Fibroblast of skin of left biceps (primary cell): ENCODE measurements at regions not wholly inside any gene's neighbourhood (a gene's known extent, or its start where the extent isn't known, plus 50 kb on each side); places are given as distances from the start of the nearest gene placed in this dataset.

Experiments
- DNase-seq, 2 experiments: peaks; one replicate each; pipeline ENCODE4 v3.0.0-alpha.2; 2013; ENCODE audit warnings: low read depth in 2 of 2

DNA sequence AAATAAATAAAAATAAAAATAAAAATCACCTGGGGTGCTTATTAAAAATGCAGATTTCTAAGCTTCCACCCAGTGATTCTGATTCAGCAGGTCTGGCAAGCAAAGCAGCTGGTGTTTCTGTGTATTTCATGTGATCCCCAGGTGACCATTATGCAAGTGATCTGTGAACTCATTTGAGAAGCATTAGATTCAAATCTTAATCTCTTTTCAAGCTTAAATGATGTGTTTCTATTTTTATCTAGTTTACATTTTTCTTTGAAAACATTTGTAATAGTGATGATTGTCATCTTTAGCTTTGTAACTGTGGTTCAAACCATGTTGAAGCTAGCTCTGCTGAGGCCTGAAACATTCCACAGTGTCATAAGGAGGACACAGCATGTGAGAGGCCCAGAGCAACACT is 804.8 kb upstream of the ZNF608 start:
- no peak for DNase-seq

DNA sequence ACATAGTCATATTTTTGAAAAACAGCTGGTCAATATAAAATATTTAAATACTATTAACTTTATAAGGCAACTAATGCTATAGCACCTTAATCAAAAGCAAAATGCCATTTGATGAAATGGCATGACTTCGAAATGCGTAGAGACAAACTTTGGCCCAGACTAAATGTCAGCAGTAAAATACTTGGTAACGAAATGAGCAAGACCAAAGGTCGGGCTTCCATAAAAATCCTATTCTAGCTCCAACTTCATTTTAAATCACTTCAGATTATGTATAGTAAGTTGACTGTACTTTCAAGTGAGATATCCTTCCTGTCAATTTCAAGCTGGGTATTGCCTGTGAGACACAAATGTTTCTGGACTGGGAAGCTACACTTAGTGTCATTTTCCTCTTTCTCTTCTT is 805.4 kb upstream of the ZNF608 start:
- no peak for DNase-seq

DNA sequence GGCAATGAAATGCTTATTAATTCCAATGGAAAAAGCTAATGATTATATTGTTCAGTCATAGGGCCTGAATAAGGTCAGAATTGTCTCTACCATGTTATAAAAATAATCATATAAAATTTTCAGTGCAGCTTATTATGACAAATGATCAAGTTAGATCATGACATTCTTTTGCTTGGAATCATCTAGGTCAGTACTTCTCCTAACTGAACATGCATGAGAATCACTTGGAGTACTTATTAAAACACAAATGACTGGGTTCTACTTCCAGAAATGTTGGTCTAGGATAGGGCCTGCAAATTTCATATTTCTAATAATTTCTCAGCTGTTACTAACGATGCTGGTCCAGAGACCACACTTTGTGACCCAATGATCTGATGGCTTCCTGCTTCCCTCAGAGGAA is 806.0 kb upstream of the ZNF608 start:
- DNase-seq = no peak

DNA sequence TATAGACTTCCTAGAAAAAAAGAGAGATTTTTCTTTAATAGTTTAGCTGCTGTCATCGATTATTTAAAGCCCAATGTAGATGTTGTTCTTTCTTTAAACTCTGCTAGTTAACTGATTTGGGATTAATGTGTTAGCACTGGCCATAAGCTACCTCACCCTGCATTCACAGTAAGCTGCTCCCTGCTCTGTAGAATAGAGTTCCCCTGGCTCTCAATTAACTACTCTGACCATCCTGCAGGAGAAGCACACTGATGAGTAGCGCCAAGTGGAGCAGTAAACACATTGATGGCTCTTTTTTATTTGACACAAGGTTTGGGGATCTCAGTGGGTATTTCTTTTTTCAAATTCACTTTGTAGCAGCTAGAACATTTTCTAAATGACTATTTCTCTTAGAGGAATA is 807.9 kb upstream of the ZNF608 start:
- no peak for DNase-seq

DNA sequence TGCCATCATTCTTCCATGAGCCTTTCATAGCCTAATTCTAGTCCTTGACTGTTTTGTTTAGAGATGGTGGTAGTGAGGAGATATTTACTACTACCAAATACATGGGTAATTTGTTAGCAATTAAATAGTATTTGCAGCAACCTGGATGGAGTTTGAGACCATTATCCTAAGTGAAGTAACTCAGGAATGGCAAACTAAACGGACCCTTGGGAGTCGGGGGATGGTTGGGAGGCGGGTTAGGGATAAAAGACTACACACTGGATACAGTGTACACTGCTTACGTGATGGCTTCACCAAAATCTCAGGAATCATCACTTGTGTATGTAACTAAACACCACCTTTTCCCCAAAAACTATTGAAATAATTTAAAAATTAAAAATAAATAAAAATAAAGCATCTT is 809.2 kb upstream of the ZNF608 start:
- DNase-seq = no peak

DNA sequence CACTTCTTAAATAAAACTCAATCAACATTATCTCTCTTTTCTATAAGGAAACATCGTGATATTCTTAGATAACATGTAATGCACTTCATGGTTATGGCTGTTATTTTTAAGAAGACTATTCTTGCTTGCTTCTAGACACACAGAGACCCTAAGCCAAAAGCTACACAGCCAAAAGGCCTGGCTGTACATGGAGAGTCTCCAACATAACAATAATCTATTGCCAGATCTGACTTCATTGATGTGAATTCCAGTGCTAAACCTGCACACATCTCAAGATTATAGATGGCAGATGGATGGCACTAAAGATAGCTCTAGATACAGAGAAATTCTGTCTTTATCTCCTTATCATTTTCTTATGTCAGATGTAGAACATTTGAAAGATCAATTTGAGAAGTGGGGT is 811.6 kb upstream of the ZNF608 start:
- DNase-seq = no peak

DNA sequence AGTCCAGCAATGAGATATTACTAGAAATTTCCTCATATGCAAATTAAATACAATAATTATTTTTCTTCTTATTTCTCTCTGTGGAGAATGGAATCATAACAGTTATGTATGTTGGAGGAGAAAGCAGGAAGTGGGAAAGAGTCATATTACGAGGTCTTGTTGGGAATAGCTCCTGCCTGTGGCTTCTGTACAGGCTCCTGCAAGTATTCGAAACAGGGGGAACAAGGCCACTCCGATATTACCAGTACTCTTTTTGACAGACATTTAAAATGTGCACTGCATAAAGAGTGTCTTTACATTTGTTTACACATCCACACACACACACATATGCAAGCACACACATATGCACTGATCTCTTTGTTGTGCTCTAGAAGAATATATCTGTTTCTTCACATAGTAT is 812.0 kb upstream of the ZNF608 start:
- no peak for DNase-seq

- peak; percentile 91 to 94 for DNase-seq
These were observed 812.9 kb upstream of the ZNF608 start for GRCh38 chr5:125559296-125559695.

DNA sequence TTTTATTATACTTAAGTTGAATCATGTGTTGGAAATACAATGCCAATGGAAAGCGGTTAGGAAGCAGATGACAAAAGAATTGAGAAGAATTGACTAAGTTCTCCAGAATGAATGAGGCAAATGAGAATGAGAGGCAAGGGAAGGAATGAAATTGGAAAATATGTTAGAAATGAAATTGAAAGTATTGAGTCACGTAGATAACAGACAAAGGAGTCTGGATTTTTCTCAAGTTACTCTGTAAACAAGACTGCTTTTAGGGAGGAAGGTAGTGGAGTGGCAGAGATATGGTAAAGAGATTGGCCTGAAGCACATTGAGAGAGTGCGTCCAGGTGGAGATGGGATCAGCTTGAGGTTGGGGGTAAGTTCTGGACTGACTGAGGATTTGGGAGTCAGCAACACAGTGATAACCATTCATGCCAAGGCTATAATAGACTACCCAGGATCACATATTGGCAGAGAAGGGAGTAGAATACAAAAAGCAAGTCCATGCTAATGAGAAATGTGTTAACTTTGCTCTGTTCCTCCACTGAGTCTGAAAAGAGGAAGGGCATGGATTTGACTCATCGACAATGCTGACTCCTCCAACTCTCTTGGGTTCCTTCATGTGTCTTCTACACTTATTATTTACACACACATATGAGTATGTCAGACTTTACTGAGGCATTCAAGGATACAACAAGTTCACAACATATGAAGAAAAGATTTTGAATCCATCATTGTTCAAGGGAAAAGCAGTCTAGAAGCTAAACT is 814.2 kb upstream of the ZNF608 start:
- DNase-seq = no peak

GRCh38 chr5:125564317-125564975 is 818.0 kb upstream of the ZNF608 start:
- DNase-seq = no peak

DNA sequence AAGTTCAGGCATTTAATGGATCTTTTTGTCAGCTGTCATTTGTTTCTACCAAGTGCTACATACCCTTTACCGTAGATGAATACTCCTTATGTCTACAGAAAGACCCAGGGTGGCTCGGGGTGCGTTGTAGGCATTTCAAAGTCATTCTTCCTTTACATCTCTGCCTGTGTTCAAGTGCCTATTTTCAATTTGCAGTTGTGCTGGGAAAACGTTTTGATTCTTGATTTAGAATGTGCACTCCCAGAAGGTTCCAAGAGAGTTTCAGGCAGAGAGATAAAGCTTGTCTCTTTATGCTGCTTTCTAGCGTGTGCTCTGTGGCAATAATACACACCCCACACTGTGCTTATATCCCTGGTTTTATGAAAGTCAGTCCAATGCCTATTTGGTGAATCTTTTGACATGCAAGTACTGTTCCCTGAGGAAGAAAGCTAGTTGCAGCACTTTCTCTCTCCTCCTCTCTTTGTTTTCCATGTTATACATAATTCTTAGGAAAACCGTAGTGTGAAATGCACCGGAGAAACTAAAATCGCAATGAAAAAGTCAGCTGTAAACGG is 828.1 kb upstream of the ZNF608 start:
- DNase-seq = no peak

GRCh38 chr5:125575171-125575890 is 828.9 kb upstream of the ZNF608 start:
- no peak for DNase-seq

GRCh38 chr5:125575891-125576505 is 829.6 kb upstream of the ZNF608 start:
- DNase-seq = no peak

DNA sequence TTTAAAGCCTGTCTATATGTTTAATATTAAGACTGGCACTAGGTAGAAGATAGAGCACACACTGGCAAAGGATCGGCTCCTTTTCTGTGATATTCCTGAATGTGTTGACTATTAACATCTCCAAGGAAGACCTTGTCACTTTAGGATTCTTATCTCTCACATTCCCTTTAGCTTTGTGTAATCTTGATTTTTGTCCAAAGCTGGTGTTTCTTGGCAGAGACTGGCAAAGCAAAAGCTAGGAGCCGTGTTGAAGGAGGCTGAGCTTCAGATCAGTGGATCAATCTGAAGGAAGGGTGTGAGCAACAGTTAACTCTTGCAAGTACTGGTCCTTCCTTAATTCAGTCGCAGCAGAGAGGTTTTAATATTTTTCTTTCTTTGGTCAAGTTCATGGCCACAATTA is 830.4 kb upstream of the ZNF608 start:
- no peak for DNase-seq

- no peak for DNase-seq
These were observed 832.1 kb upstream of the ZNF608 start for GRCh38 chr5:125578551-125578950.

- no peak for DNase-seq
These were observed 832.7 kb upstream of the ZNF608 start for GRCh38 chr5:125579182-125579581.

GRCh38 chr5:125581311-125581710 is 834.9 kb upstream of the ZNF608 start:
- DNase-seq = no peak

DNA sequence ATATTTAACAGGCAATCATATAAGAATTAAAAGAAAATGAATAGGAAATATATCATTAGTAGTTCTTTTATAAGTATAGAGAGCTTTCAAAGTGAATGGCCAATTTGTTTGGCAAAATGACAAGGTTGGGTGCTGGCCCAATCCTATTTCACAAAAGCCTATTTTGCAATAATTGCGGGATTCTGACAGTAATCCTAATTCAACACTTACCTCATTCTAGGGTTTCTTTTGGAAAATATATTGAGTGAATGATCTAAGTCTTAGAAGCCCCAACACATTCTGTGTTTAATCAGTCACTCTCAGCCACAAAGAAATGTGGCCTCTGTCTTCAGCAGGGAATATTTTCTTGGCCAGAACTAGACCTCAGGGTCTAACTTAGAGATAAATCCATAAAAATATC is 835.9 kb upstream of the ZNF608 start:
- peak; percentile 50 to 52 for DNase-seq

- DNase-seq = peak; percentile 49 to 52
These were observed 837.1 kb upstream of the ZNF608 start for GRCh38 chr5:125583321-125584139.

GRCh38 chr5:125584140-125584520 is 837.7 kb upstream of the ZNF608 start:
- no peak for DNase-seq

DNA sequence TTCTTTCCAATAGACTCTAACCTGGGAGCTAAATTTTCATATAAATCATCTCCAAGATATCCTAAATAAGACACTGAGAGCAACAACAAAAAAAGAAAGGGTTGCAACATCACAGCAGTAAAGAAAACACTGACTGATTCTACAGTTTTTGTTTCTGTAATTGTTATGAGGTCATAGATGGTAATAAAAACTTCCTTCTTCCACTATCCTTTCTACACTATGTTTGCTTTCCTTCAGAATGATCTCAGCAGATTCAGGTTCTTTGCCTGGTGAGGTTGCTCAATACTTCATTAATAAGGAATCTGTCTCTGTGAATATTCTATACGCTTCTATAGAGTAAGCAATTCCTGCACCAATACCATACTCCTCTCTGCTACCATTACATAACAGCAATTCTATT is 835.6 kb upstream of the GRAMD2B start:
- no peak for DNase-seq
